ENCODE measurements at regions not wholly inside any gene's neighbourhood (a gene's known extent, or its start where the extent isn't known, plus 50 kb on each side); places are given as distances from the start of the nearest gene placed in this dataset.

- TF ChIP-seq POLR2A (IDR thresholded peaks at IDR 0.05; ENCODE audit: low read depth, low read length), result no peak
- no peak for TF ChIP-seq POLR2AphosphoS5 (IDR thresholded peaks at IDR 0.05; ENCODE audit: low read depth, low read length)
- TF ChIP-seq TAF1 (IDR thresholded peaks at IDR 0.05; ENCODE audit: low read depth, low read length), result no peak
Measured at GRCh38 chr12:25017336-25017735, 68.4 kb upstream of the BCAT1 start.

Data from GM12891 (cell line).